ENCODE measurements at regions not wholly inside any gene's neighbourhood (a gene's known extent, or its start where the extent isn't known, plus 50 kb on each side); places are given as distances from the start of the nearest gene placed in this dataset.
"Not testable (repeated sequence)": the region's sequence is repeated elsewhere in the genome, so short reads cannot be mapped to it uniquely, and the experiment has no call there.

DNA sequence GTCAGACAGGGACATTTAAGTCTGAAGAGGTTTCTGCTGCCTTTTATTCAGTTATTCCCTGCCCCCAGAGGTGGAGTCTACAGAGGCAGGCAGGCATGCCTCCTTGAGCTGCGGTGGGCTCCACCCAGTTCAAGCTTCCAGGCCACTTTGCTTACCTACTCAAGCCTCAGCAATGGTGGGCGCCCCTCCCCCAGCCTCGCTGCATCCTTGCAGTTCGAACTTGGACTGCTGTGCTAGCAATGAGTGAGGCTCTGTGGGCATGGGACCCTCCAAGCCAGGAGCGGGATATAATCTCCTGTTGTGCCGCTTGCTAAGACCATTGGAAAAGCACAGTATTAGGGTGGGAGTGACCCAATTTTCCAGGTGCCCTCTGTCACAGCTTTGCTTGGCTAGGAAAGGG, 207.5 kb upstream of the EPHA6 start:
- TF ChIP-seq, protein P1, sequence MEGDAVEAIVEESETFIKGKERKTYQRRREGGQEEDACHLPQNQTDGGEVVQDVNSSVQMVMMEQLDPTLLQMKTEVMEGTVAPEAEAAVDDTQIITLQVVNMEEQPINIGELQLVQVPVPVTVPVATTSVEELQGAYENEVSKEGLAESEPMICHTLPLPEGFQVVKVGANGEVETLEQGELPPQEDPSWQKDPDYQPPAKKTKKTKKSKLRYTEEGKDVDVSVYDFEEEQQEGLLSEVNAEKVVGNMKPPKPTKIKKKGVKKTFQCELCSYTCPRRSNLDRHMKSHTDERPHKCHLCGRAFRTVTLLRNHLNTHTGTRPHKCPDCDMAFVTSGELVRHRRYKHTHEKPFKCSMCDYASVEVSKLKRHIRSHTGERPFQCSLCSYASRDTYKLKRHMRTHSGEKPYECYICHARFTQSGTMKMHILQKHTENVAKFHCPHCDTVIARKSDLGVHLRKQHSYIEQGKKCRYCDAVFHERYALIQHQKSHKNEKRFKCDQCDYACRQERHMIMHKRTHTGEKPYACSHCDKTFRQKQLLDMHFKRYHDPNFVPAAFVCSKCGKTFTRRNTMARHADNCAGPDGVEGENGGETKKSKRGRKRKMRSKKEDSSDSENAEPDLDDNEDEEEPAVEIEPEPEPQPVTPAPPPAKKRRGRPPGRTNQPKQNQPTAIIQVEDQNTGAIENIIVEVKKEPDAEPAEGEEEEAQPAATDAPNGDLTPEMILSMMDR (conservative IDR thresholded peaks at IDR 0.05; ENCODE audit: low read depth, low read length) = not testable (repeated sequence)
- TF ChIP-seq EZH2 (IDR thresholded peaks at IDR 0.05; ENCODE audit: borderline replicate concordance, low read depth, low read length, poor library complexity, severe bottlenecking) = not testable (repeated sequence)
